Astrocyte (in vitro differentiated cells and primary cell): ENCODE measurements at regions not wholly inside any gene's neighbourhood (a gene's known extent, or its start where the extent isn't known, plus 50 kb on each side); places are given as distances from the start of the nearest gene placed in this dataset.
A peak's percentile ranks its signal among the peaks of the same experiment; 100 is the strongest.

Source experiments
- DNase-seq: peaks from one replicate; pipeline ENCODE4 v3.0.0-alpha.2; 2010; ENCODE audit warnings: low read depth
- FAIRE-seq: peaks from 2 replicates; lab custom pipeline; 2011; peaks lifted over from hg19 to GRCh38; lab: Jason Lieb, UNC
- H2AFZ ChIP-seq: 2 replicates; pipeline ENCODE4 v1.6.0; 2012; ENCODE audit warnings: low read depth, low read length, inconsistent platforms
- H3K27ac ChIP-seq: 2 replicates; pipeline ENCODE4 v1.5.1; 2011; ENCODE audit warnings: low read depth, low read length, inconsistent platforms
- H3K27me3 ChIP-seq: 2 replicates; pipeline ENCODE4 v1.6.0; 2011; ENCODE audit warnings: low read length, inconsistent platforms; ENCODE audit not compliant: insufficient read depth
- H3K36me3 ChIP-seq: 2 replicates; pipeline ENCODE4 v1.5.1; 2011; ENCODE audit warnings: low read length, inconsistent platforms; ENCODE audit not compliant: insufficient read depth
- H3K4me1 ChIP-seq: 2 replicates; pipeline ENCODE4 v1.5.1; 2011; ENCODE audit warnings: low read length, inconsistent platforms; ENCODE audit not compliant: insufficient read depth
- H3K4me2 ChIP-seq: 2 replicates; pipeline ENCODE4 v1.6.0; 2012; ENCODE audit warnings: low read length, inconsistent platforms
- H3K4me3 ChIP-seq: 2 replicates; pipeline ENCODE4 v1.5.1; 2011; ENCODE audit warnings: low read depth, mild to moderate bottlenecking, low read length, inconsistent platforms; ENCODE audit not compliant: insufficient read depth
- H3K79me2 ChIP-seq: 2 replicates; pipeline ENCODE4 v1.6.0; 2012; ENCODE audit warnings: mild to moderate bottlenecking, low read length, inconsistent platforms; ENCODE audit not compliant: insufficient read depth
- H3K9ac ChIP-seq: 2 replicates; pipeline ENCODE4 v1.6.0; 2012; ENCODE audit warnings: mild to moderate bottlenecking, low read length, inconsistent platforms
- H3K9me3 ChIP-seq: 2 replicates; pipeline ENCODE4 v1.5.1; 2012; ENCODE audit warnings: low read depth, mild to moderate bottlenecking, low read length, inconsistent platforms; ENCODE audit not compliant: insufficient read depth
- H4K20me1 ChIP-seq: 2 replicates; pipeline ENCODE4 v1.6.0; 2012; ENCODE audit warnings: low read length, inconsistent platforms; ENCODE audit not compliant: insufficient read depth
- H3K27ac Mint-ChIP-seq: one replicate; pipeline ENCODE4 v1.8.0; 2021; ENCODE audit warnings: mild to moderate bottlenecking, mixed read lengths; ENCODE audit not compliant: unreplicated experiment
- H3K27me3 Mint-ChIP-seq: one replicate; pipeline ENCODE4 v1.8.0; 2021; ENCODE audit warnings: low read depth, mixed read lengths; ENCODE audit not compliant: unreplicated experiment
- H3K36me3 Mint-ChIP-seq: one replicate; pipeline ENCODE4 v1.8.0; 2021; ENCODE audit warnings: low read depth, mixed read lengths; ENCODE audit not compliant: unreplicated experiment
- H3K4me1 Mint-ChIP-seq: one replicate; pipeline ENCODE4 v1.8.0; 2021; ENCODE audit warnings: low read depth, mixed read lengths; ENCODE audit not compliant: unreplicated experiment
- H3K4me3 Mint-ChIP-seq: one replicate; pipeline ENCODE4 v1.8.0; 2021; ENCODE audit warnings: mild to moderate bottlenecking, moderate library complexity, mixed read lengths; ENCODE audit not compliant: unreplicated experiment
- H3K9me3 Mint-ChIP-seq: one replicate; pipeline ENCODE4 v1.8.0; 2021; ENCODE audit warnings: mild to moderate bottlenecking, mixed read lengths; ENCODE audit not compliant: unreplicated experiment
- CTCF ChIP-seq: IDR thresholded peaks from 2 replicates; pipeline ENCODE4 v1.5.1; 2011; ENCODE audit warnings: low read depth, mild to moderate bottlenecking, inconsistent platforms, low read length, moderate library complexity; ENCODE audit not compliant: insufficient read depth
- EZH2 ChIP-seq: IDR thresholded peaks from 2 replicates; pipeline ENCODE4 v1.6.1; 2012; ENCODE audit warnings: mild to moderate bottlenecking, low read length, inconsistent platforms; ENCODE audit not compliant: insufficient read depth

- no peaks in the 10 kb centered on the region for H3K27me3 Mint-ChIP-seq
- H2AFZ ChIP-seq, result no peak overlapping the region
- no peak for FAIRE-seq
- no peaks in the 10 kb centered on the region for H3K9me3 ChIP-seq
- H4K20me1 ChIP-seq, result no peaks in the 10 kb centered on the region
- no peaks in the 10 kb centered on the region for H3K36me3 Mint-ChIP-seq
- DNase-seq, result peak; percentile 40
- H3K27ac ChIP-seq, result no peak overlapping the region
- no peak overlapping the region for H3K4me3 ChIP-seq
- no peaks in the 10 kb centered on the region for H3K27me3 ChIP-seq
- H3K4me1 ChIP-seq, result no peaks in the 10 kb centered on the region
- TF ChIP-seq EZH2 (no peak), CTCF (no peak)
- H3K4me1 Mint-ChIP-seq, result peaks cover 3% of the 10 kb centered on the region
- no peaks in the 10 kb centered on the region for H3K9me3 Mint-ChIP-seq
- no peak overlapping the region for H3K9ac ChIP-seq
- no peak overlapping the region for H3K27ac Mint-ChIP-seq
- H3K36me3 ChIP-seq, result no peaks in the 10 kb centered on the region
- H3K79me2 ChIP-seq, result no peaks in the 10 kb centered on the region
- no peak overlapping the region for H3K4me2 ChIP-seq
- no peak overlapping the region for H3K4me3 Mint-ChIP-seq
These were observed 1691.5 kb downstream of the MAT2B start for GRCh38 chr5:165196961-165197360.

GRCh38 chr5:165201369-165201768 lies 1696.0 kb downstream of the MAT2B start:
- peaks cover 6% of the 10 kb centered on the region for H3K4me1 Mint-ChIP-seq
- TF ChIP-seq CTCF (no peak), EZH2 (no peak)
- H3K36me3 ChIP-seq, result no peaks in the 10 kb centered on the region
- H3K27me3 ChIP-seq, result no peaks in the 10 kb centered on the region
- no peak overlapping the region for H3K9ac ChIP-seq
- H2AFZ ChIP-seq, result no peak overlapping the region
- no peaks in the 10 kb centered on the region for H4K20me1 ChIP-seq
- H3K36me3 Mint-ChIP-seq, result no peaks in the 10 kb centered on the region
- no peak overlapping the region for H3K4me3 Mint-ChIP-seq
- no peaks in the 10 kb centered on the region for H3K9me3 Mint-ChIP-seq
- H3K79me2 ChIP-seq, result no peaks in the 10 kb centered on the region
- H3K27ac Mint-ChIP-seq, result peak overlapping the region; percentile 59
- DNase-seq, result peak; percentile 34
- H3K27ac ChIP-seq, result no peak overlapping the region
- no peak for FAIRE-seq
- H3K4me3 ChIP-seq, result no peak overlapping the region
- H3K4me1 ChIP-seq, result no peaks in the 10 kb centered on the region
- H3K27me3 Mint-ChIP-seq, result no peaks in the 10 kb centered on the region
- peak overlapping the region; percentile 13 for H3K4me2 ChIP-seq
- H3K9me3 ChIP-seq, result no peaks in the 10 kb centered on the region

GRCh38 chr5:165201771-165202518 lies 1696.5 kb downstream of the MAT2B start:
- H3K27ac Mint-ChIP-seq, result peak overlapping the region; percentile 59
- Histone ChIP-seq H3K27ac (no peak overlapping the region), H3K4me3 (no peak overlapping the region), H3K4me2 (peak overlapping the region; percentile 13), H3K4me1 (no peaks in the 10 kb centered on the region), H4K20me1 (no peaks in the 10 kb centered on the region), H3K27me3 (no peaks in the 10 kb centered on the region), H3K9me3 (no peaks in the 10 kb centered on the region), H3K36me3 (no peaks in the 10 kb centered on the region), H3K79me2 (no peaks in the 10 kb centered on the region), H2AFZ (no peak overlapping the region), H3K9ac (no peak overlapping the region)
- no peak overlapping the region for H3K4me3 Mint-ChIP-seq
- no peaks in the 10 kb centered on the region for H3K36me3 Mint-ChIP-seq
- H3K9me3 Mint-ChIP-seq, result no peaks in the 10 kb centered on the region
- TF ChIP-seq CTCF, result no peak
- no peak for TF ChIP-seq EZH2
- H3K27me3 Mint-ChIP-seq, result no peaks in the 10 kb centered on the region
- no peak for FAIRE-seq
- peak; percentile 69 for DNase-seq
- H3K4me1 Mint-ChIP-seq, result peaks cover 6% of the 10 kb centered on the region
